Right forelimb (tissue), 1 donor: ENCODE measurements at regions not wholly inside any gene's neighbourhood (a gene's known extent, or its start where the extent isn't known, plus 50 kb on each side); places are given as distances from the start of the nearest gene placed in this dataset.

Experiments used
- DNase-seq: peaks from one replicate; pipeline ENCODE4 v3.0.0-alpha.2; 2018

DNA sequence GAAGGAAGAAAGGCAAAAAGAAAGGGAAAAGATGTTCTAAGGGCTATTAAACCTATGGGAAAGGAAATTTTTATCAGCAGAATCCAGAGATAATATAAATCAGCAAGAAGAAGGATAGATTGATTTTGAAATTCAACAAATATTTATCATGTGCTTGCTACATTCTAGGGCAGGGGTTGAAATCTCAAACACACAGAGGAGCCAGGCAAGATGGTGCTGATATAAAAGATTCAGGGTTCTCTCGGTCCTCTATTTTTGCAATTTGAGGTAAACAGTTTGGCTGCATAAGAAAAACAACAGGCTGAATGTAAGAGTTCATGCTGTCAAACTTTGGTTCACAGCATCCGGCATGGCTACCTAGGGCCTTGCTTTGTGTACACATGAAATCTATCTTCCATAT is 109.6 kb upstream of the BMP2 start:
- no peak for DNase-seq

DNA sequence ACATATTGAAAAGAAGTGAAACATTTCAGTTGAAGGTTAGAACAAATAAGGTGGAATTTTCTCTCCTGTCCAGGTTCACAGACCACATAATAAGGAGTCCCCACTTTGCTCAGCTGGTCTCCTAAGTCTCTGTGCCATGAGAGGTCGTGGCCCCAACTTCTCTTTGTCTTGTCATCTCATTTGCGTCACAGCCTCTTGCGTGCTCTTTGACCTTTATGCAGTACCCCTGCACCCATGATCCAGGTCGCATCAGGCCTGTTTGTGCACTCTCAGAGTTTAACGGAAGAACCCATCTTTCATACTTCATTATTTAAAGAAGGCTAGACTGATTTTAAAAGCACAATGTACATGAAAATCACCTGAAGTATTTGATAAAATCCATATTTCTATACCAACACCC is 110.4 kb upstream of the BMP2 start:
- DNase-seq = no peak

DNA sequence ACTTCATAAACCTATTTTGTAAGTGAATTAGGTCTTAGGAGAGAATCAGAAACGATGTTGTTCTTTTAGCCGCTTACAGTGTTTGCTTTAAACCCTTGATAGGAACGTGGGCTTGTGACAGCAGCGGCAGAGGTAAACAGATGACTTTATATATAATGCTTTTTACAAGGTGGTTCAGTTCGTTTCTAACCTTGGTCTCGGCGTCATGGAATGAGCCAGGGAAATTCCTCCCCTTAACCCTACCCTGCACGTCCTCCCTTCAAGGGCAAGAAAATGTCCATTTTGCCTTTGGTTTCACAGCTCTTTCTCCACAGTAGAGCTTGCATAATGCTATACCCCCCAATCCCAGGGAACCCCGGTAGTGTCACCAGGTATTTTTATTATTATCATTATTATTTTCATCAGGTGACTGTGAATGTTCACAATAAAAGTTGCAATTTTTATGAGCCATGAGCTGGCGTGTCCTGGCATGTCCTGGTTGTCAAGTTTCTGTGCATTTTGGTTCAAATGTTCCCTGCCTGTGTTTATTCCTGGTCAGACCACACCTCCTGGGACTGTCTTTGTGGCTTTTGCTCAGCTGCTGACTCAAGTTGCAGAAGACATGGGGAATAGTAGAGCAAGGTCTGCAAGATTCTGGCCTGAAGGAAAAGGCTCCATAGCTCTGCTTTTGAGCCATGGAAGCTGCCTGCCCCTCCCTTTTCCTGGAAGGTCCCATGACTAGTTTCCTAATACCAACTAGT is 112.8 kb upstream of the BMP2 start:
- no peak for DNase-seq

- DNase-seq = no peak
Measured at GRCh38 chr20:6651561-6651960, 115.9 kb upstream of the BMP2 start.

- no peak for DNase-seq
Measured at GRCh38 chr20:6651016-6651415, 116.5 kb upstream of the BMP2 start.

DNA sequence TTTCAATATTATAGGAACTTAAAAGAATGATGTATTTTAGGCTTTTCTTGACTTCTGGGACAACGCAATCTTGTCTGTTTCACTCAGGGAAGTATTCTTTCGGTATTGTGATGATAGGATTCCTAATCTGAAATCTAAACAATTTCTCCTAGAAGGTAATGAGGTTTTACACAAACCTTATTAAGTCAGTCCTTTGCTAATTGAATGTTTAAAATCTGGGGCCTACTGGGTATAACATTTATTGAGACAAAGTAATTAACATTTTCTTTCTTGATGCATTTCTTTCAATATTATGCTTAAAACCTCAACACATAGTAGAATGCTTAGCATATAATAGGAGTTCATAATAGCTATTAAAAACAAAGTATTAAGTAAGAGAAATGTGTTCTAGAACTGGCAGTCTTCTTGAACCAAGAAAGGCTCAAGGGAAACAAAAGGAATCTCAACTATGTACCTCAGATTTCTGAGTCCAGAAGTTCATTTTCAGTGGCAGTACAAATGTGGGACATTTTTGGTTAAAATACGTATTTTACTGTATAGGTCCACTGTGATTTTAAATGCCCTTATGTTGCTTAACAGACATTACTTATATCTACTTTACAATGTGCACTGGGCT is 121.4 kb upstream of the BMP2 start:
- DNase-seq = no peak

- DNase-seq = no peak
Measured at GRCh38 chr20:6644813-6645628, 122.5 kb upstream of the BMP2 start.

GRCh38 chr20:6641012-6641411 is 126.5 kb upstream of the BMP2 start:
- DNase-seq = no peak

DNA sequence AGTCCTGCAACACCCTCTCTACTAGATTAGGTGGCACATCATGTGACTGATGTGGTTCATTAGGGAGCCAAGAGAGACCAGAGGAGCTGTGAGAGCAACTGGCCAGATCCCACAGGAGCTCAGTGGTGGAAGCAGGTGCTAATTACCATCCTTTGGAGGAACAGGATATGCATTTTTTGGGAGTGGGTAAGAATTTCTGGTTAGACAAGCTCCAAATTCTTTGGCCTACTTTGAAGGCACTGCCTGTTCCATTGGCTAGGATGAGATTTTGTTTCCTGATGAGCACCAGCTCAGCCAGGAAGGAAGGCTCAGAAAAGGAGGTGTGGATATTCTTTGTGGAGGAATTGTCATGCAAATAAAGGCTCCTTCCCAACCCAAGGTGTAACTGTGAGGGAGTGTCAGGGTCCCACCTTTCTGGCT is 130.3 kb upstream of the BMP2 start:
- no peak for DNase-seq

- no peak for DNase-seq
Measured at GRCh38 chr20:6636209-6637159, 131.0 kb upstream of the BMP2 start.

DNA sequence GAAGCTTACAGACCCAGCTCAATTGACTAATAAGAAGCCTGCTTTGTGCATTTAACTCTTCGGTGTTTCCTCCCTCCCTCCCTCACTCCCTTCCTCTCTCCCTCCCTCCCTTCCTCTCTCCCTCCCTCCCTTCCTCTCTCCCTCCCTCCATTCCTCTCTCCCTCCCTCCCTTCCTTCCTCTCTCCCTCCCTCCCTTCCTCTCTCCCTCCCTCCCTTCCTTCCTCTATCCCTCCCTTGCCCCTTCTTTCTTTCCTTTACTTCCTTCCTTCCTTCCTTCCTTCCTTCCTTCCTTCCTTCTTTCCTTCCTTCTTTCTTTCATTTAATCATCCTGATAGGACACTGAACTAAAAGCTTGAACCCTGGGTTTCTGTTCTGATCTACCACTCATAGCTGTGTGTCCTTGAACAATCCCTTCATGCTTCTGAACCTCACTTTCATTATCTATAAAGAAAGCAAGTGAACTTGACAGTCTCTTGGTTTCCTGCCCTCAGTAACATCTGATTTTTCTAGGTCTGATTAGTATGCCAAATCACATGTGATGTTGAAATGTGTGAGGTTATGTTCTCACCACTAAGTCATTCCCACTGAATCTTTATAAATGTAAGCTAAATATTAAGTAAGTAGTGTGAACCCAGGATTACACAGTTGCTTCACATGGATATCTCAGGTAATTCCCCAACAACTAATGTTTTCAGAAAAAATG is 132.3 kb upstream of the BMP2 start:
- no peak for DNase-seq

GRCh38 chr20:6632187-6632586 is 135.3 kb upstream of the BMP2 start:
- no peak for DNase-seq

DNA sequence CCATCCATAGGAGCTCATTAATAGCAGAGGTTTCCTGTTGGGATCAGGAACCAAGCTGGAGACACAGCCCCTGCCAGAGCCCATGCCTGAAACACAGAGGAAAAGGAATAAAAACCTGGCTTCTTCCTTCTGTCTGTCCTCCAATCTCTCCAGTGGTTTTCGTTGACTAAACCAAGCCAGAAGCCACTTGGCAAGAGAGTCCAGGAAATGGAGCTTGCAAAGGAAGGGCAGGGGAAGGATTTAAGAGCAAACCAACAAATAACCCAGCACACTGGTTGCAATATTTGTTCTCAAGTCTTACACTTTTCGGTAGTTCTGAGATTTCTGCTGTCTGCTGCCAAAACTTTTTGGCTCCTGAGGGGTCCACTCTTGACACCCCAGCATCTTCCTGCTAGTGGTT is 137.0 kb upstream of the BMP2 start:
- DNase-seq = no peak

GRCh38 chr20:6629564-6629963 is 137.9 kb upstream of the BMP2 start:
- DNase-seq = no peak

DNA sequence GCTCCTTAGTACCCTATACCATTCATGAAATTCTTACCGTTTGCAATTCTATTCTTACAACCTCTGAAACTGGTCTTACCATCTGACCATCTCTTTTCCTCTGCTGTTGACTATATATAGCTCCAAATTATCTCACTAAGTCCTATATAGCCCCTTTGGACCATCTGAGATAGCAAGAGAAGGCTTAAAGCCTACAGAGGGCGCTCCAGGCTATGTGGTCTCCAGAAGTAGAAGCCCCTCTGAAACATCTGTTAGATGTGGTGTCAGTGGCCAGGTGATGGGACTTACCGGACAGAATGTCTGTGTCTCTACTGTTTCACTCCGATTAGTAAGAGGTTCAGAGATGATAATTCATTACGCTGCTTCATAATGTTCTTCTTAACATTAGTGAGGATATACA is 140.7 kb upstream of the BMP2 start:
- no peak for DNase-seq

DNA sequence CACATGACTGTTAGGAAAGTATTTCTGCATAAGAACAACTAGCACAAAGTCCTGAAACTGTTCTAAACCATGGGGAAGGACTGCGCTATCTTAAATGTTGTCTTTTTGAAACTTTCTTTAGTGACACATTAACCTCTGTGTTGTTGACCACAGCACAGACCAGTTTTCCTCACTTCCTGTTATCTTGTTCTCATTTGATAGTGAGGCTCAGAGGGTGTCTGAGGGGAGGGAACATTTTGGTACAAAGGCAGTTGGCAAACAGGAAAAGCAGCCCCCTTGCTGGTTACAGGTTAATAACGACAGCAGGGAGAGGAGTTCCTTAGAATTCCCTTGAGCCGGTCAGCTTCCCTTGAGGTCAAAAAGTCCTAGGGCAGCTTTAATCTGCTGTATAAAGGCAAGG is 143.5 kb upstream of the BMP2 start:
- DNase-seq = no peak

GRCh38 chr20:6622041-6622440 is 145.4 kb upstream of the BMP2 start:
- DNase-seq = no peak

- no peak for DNase-seq
Measured at GRCh38 chr20:6618051-6618450, 149.4 kb upstream of the BMP2 start.

- DNase-seq = no peak
Measured at GRCh38 chr20:6616421-6616820, 151.1 kb upstream of the BMP2 start.

DNA sequence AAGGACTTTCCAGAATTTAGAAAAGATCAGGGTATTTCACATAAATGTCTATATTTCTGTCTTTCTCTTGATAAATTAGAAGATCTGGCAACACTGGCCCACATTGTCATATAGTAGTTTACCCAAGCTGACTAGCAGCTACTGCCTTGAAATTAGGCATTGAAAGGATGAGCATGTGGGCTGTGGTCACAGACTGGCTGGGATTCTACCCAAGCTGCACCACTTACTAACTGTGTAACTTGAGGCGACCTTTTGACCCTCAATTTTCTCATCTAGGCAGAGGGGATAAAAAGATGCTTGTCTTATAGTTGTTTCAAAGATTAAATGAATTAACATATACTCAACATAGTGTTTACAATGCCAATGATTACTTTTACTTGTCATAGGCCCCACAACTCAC is 152.7 kb upstream of the BMP2 start:
- DNase-seq = no peak

DNA sequence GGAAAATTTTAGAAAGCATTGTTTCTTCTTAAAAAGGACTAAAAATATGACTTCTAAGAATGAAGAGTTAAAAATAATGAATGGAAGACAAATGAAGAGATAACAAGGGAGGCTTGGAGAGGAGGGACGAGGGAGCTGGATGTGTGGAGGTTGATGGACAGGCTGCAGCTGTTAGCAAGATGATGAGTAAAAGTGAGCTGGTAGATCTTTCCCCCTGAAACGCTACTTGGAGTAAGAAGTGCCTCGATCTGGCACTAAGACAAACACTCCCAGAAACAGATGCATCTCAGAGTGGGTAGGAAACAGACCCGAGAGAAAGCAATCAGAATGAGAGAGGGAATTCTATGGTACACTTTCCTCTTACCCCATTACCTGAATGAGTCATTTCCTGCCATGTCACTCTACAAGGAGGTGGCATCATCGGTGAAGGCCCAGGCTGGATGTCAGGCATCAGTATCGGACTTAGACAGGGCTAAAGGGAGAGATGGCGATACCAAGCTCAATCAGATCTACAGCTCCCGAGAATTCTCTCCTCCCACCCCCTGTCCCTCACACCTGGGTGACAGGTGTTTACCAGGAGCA is 154.1 kb upstream of the BMP2 start:
- DNase-seq = no peak

DNA sequence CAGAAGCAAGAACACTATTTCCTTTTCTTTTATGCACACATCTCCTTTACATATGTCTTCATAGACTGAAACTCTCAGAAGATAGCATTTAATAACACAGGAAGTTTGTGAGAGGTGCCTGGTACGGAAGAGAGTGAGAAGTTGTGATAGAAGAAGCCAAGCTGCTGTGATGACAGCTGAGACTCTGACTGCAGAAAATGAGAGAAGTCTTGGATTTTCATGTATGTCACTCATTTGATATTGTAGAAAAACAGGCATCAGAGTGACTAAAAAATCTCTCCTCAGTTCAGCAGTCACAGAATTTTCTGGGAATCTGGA is 154.9 kb upstream of the BMP2 start:
- no peak for DNase-seq
